WTC11 (cell line): ENCODE measurements at regions not wholly inside any gene's neighbourhood (a gene's known extent, or its start where the extent isn't known, plus 50 kb on each side); places are given as distances from the start of the nearest gene placed in this dataset.

Experiments
- ATF1 ChIP-seq: sonication (generic); formaldehyde crosslinking; IDR thresholded peaks from 2 replicates; pipeline ENCODE4 v1.8.1; 2023; ENCODE audit warnings: mild to moderate bottlenecking, moderate library complexity, missing genetic modification reagents
- ATF3 ChIP-seq: sonication (generic); formaldehyde crosslinking; conservative IDR thresholded peaks from 2 replicates; pipeline ENCODE4 v1.8.1; 2022; ENCODE audit warnings: mild to moderate bottlenecking, missing genetic modification reagents
- CREB1 ChIP-seq: sonication (generic); formaldehyde crosslinking; IDR thresholded peaks from 2 replicates; pipeline ENCODE4 v1.8.0; 2023; ENCODE audit warnings: mild to moderate bottlenecking, missing genetic modification reagents
- CTCF ChIP-seq: fragments of 200-600 bp; IDR thresholded peaks from 2 replicates; pipeline ENCODE4 v1.8.0; 2022; ENCODE audit warnings: antibody characterized with exemption
- E2F5 ChIP-seq: sonication (generic); formaldehyde crosslinking; IDR thresholded peaks from 2 replicates; pipeline ENCODE4 v1.8.1; 2022; ENCODE audit warnings: mild to moderate bottlenecking, moderate library complexity, missing genetic modification reagents
- FOXP1 ChIP-seq: sonication (generic); formaldehyde crosslinking; IDR thresholded peaks from 2 replicates; pipeline ENCODE4 v1.8.0; 2022; ENCODE audit warnings: missing genetic modification reagents, mild to moderate bottlenecking, moderate library complexity, borderline replicate concordance
- GABPB1 ChIP-seq: sonication (generic); formaldehyde crosslinking; IDR thresholded peaks from 2 replicates; pipeline ENCODE4 v1.8.1; 2023; ENCODE audit warnings: mild to moderate bottlenecking, missing genetic modification reagents
- NFYB ChIP-seq: sonication (generic); formaldehyde crosslinking; conservative IDR thresholded peaks from 2 replicates; pipeline ENCODE4 v1.8.0; 2022; ENCODE audit warnings: low read depth, missing genetic modification reagents
- STAT6 ChIP-seq: sonication (generic); formaldehyde crosslinking; conservative IDR thresholded peaks from 2 replicates; pipeline ENCODE4 v1.8.1; 2023; ENCODE audit warnings: mild to moderate bottlenecking, low read depth, missing genetic modification reagents, moderate library complexity
- TCF7 ChIP-seq: sonication (generic); formaldehyde crosslinking; IDR thresholded peaks from 2 replicates; pipeline ENCODE4 v1.8.0; 2022; ENCODE audit warnings: mild to moderate bottlenecking, low read depth, missing genetic modification reagents, moderate library complexity
- TEAD4 ChIP-seq: sonication (generic); formaldehyde crosslinking; IDR thresholded peaks from 2 replicates; pipeline ENCODE4 v1.8.0; 2022; ENCODE audit warnings: mild to moderate bottlenecking, missing genetic modification reagents
- ZNF281 ChIP-seq: sonication (generic); formaldehyde crosslinking; IDR thresholded peaks from 2 replicates; pipeline ENCODE4 v1.8.0; 2023; ENCODE audit warnings: mild to moderate bottlenecking, missing genetic modification reagents
- ZNF423 ChIP-seq: fragments of 250-450 bp; sonication (Bioruptor Pico); IDR thresholded peaks from 2 replicates; pipeline ENCODE4 v2.1.2; 2022; ENCODE audit warnings: mild to moderate bottlenecking, moderate library complexity
- TF ChIP-seq, protein P1 (sequence below): sonication (generic); formaldehyde crosslinking; IDR thresholded peaks from 2 replicates; pipeline ENCODE4 v1.8.1; 2023; ENCODE audit warnings: mild to moderate bottlenecking, missing genetic modification reagents, moderate library complexity

DNA sequence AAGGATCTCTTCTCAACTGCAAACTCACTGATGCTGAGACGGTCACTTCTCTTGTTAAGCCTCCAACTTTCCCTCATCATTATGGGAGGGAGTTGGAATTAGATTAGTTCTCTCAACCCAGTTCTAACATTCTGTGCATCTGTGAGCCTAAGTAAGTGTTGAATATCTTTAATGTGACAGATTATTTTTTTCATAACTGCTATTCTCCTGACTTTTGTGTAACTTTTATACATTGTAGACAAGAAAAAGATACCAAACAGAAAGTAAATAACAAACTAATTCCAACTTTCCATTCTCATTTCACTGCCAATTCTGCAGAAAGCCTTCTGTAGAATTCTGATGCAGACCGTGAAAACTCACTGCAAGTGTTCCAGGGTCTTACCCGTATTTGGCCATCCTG lies 813.5 kb downstream of the TLE4 start:
- TF ChIP-seq CTCF, result no peak
- TF ChIP-seq ZNF423 (CRISPR knock-in tag), result no peak
- TF ChIP-seq E2F5, result no peak
- TF ChIP-seq ATF1, result no peak
- no peak for TF ChIP-seq TCF7 (CRISPR knock-in tag)
- TF ChIP-seq CREB1 (CRISPR knock-in tag), result no peak
- no peak for TF ChIP-seq ATF3
- no peak for TF ChIP-seq GABPB1
- TF ChIP-seq ZNF281 (CRISPR knock-in tag), result no peak
- TF ChIP-seq, protein P1, sequence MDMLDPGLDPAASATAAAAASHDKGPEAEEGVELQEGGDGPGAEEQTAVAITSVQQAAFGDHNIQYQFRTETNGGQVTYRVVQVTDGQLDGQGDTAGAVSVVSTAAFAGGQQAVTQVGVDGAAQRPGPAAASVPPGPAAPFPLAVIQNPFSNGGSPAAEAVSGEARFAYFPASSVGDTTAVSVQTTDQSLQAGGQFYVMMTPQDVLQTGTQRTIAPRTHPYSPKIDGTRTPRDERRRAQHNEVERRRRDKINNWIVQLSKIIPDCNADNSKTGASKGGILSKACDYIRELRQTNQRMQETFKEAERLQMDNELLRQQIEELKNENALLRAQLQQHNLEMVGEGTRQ (CRISPR knock-in tag), result no peak
- TF ChIP-seq NFYB (CRISPR knock-in tag), result no peak
- TF ChIP-seq TEAD4, result no peak
- TF ChIP-seq FOXP1 (CRISPR knock-in tag), result no peak
- TF ChIP-seq STAT6 (CRISPR knock-in tag), result no peak
